Testis (tissue), 2 donors: ENCODE measurements at regions not wholly inside any gene's neighbourhood (a gene's known extent, or its start where the extent isn't known, plus 50 kb on each side); places are given as distances from the start of the nearest gene placed in this dataset.

Source experiments
- DNase-seq: peaks from one replicate; pipeline ENCODE4 v3.0.0-alpha.2; 2019
- H3K27ac ChIP-seq, 2 donors: fragments of 200-600 bp; sonication (generic); one replicate each; pipeline ENCODE4 v1.5.1; 2019
- H3K27me3 ChIP-seq: fragments of 200-600 bp; sonication (generic); one replicate; pipeline ENCODE4 v1.5.1; 2019
- H3K36me3 ChIP-seq: fragments of 200-600 bp; sonication (generic); one replicate; pipeline ENCODE4 v1.5.1; 2017; ENCODE audit warnings: low read depth; ENCODE audit errors: missing control alignments
- H3K4me1 ChIP-seq: fragments of 200-600 bp; sonication (generic); one replicate; pipeline ENCODE4 v1.5.1; 2019
- H3K4me3 ChIP-seq, 2 donors: fragments of 200-600 bp; sonication (generic); one replicate each; pipeline ENCODE4 v1.5.1; 2017 to 2019
- H3K9me3 ChIP-seq: fragments of 200-600 bp; sonication (generic); one replicate; pipeline ENCODE4 v1.5.1; 2017
- POLR2A ChIP-seq: fragments of 450-650 bp; IDR thresholded peaks from one replicate; pipeline ENCODE4 v1.6.1; 2017; ENCODE audit warnings: antibody characterized with exemption, mild to moderate bottlenecking, moderate library complexity
- WGBS, 2 donors: methylation state at CpG; one replicate each; pipeline ENCODE4 v1.1.5; 2018; 5-methylcytosine and 5-hydroxymethylcytosine counted together
- intact Hi-C: fragments of 100-400 bp; cut with DNase I; formaldehyde crosslinking; loops from one replicate; pipeline ENCODE4 v1.15.1; 2023; ENCODE audit warnings: low total_unique reads
- TF ChIP-seq, protein P1 (sequence below), 3 experiments: fragments of 450-650 bp in 2 of 3; fragments of 200-600 bp in 1 of 3; sonication (generic) in 1 of 3; IDR thresholded peaks; one replicate each; pipeline ENCODE4 v1.5.1; 2016 to 2019; ENCODE audit warnings: antibody characterized with exemption in 3 of 3, mild to moderate bottlenecking in 2 of 3, moderate library complexity in 1 of 3

DNA sequence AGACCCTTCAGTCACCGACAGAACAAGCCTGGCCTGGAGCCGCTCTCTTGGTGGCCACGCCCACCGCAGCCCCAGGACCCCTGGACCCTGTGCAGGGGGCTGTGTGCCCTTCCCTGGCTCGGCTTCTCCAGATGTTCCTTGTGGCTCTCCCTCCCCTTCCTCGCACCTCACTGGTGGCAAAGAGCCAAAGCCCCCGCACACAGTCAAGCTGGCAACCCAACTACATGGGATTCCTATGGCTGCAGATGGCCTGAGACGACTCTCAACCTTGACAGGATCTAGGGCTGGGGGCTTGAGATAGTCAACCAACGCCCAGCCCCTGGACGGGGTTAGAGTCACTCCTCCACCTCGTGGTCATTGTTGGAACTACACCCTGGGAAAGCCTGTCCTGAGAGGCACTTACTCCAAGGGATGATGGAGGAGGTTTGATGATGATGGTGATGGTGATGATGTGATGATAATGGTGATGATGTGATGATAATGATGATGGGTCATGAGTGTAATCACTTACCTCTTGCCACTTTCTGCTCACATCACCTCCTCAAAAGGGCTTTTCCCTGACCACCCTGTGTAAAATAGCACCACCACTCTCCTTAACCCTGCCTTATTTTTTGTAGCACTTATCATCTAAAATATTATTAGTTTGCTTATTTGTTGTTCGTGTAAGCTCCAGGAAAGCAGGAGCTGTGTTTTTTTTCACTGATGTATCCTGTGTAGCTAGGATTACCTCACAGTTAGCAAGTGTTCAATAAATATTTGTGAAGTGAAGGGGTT is 278.4 kb downstream of the LRFN2 start:
- H3K27ac ChIP-seq, result no peak overlapping the region
- H3K27me3 ChIP-seq, result no peaks in the 10 kb centered on the region
- H3K9me3 ChIP-seq, result no peaks in the 10 kb centered on the region
- peak; percentile 88 for DNase-seq
- H3K4me3 ChIP-seq, result no peak overlapping the region
- H3K36me3 ChIP-seq, result no peaks in the 10 kb centered on the region
- intact Hi-C loops, result no loop called here
- 0 to 7% methylated on average over 7 to 12 of the region's 12 CpGs for WGBS, 2 donors
- no peak for TF ChIP-seq POLR2A
- TF ChIP-seq, protein P1, sequence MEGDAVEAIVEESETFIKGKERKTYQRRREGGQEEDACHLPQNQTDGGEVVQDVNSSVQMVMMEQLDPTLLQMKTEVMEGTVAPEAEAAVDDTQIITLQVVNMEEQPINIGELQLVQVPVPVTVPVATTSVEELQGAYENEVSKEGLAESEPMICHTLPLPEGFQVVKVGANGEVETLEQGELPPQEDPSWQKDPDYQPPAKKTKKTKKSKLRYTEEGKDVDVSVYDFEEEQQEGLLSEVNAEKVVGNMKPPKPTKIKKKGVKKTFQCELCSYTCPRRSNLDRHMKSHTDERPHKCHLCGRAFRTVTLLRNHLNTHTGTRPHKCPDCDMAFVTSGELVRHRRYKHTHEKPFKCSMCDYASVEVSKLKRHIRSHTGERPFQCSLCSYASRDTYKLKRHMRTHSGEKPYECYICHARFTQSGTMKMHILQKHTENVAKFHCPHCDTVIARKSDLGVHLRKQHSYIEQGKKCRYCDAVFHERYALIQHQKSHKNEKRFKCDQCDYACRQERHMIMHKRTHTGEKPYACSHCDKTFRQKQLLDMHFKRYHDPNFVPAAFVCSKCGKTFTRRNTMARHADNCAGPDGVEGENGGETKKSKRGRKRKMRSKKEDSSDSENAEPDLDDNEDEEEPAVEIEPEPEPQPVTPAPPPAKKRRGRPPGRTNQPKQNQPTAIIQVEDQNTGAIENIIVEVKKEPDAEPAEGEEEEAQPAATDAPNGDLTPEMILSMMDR (IDR thresholded peaks at IDR 0.05), result peak; percentile 89 to 97 (median 92)
- H3K4me1 ChIP-seq, result no peaks in the 10 kb centered on the region

DNA sequence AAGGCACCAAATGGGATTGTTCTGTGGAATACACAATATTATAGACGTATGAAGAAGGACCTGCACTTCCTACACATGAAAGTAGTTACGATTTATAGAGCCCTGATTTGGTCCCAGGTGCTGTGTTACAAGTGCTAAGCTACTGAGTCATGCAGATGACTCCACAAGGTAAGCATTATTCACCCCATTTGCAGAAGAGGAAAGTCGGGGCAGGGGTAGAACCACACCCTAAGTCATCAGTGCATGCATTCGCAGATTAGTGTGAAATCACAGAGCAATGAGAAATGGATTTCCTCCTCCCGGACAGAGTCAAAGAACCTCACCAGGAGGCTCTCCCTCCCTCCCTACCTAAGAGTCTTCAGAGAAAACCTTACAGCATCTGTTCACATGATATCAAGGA is 279.5 kb downstream of the LRFN2 start:
- intact Hi-C loops, result no loop called here
- 47 to 53% methylated on average over 5 of the region's 5 CpGs for WGBS, 2 donors

GRCh38 chr6:40302856-40303454 is 284.2 kb downstream of the LRFN2 start:
- no peaks in the 10 kb centered on the region for H3K4me1 ChIP-seq
- DNase-seq, result no peak
- no peak overlapping the region for H3K27ac ChIP-seq
- intact Hi-C loops, result no loop called here
- H3K36me3 ChIP-seq, result no peaks in the 10 kb centered on the region
- 83 to 84% methylated on average over 8 of the region's 8 CpGs for WGBS, 2 donors
- H3K4me3 ChIP-seq, result no peak overlapping the region
- TF ChIP-seq POLR2A, result no peak
- TF ChIP-seq, protein P1 (IDR thresholded peaks at IDR 0.05), result no peak
- H3K9me3 ChIP-seq, result no peaks in the 10 kb centered on the region
- no peaks in the 10 kb centered on the region for H3K27me3 ChIP-seq

More for the DNA sequence above, 279.5 kb downstream of the LRFN2 start:
- H3K4me1 ChIP-seq, result no peaks in the 10 kb centered on the region
- TF ChIP-seq, protein P1 (IDR thresholded peaks at IDR 0.05), result no peak
- TF ChIP-seq POLR2A, result no peak
- no peaks in the 10 kb centered on the region for H3K27me3 ChIP-seq
- DNase-seq, result no peak
- no peak overlapping the region for H3K4me3 ChIP-seq
- no peaks in the 10 kb centered on the region for H3K36me3 ChIP-seq
- H3K9me3 ChIP-seq, result no peaks in the 10 kb centered on the region
- H3K27ac ChIP-seq, result no peak overlapping the region

DNA sequence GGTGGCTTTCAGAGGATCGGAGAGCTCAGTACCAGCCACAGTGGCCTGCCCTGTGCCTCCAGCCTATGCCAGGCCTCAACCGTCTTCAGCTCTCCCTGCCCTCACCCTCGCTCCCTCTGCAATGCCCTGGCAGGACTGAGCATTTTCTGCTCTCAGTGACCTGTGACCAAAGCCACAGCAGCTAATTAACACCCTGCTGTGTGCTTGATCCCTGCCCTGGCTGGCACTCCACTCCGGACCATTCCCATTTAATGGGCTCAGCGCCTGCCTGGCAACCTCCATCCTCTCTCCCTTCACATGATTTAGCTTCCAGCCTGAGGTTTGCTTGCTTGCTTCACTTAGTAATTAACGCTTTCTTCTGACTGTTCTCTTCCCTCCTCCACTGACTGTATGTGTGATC is 287.5 kb downstream of the LRFN2 start:
- WGBS, 2 donors, result 93 to 96% methylated on average over 6 of the region's 6 CpGs

More for the DNA sequence above, 287.5 kb downstream of the LRFN2 start:
- Histone ChIP-seq H3K9me3 (no peaks in the 10 kb centered on the region), H3K27me3 (no peaks in the 10 kb centered on the region), H3K4me1 (no peaks in the 10 kb centered on the region), H3K4me3 (no peak overlapping the region), H3K27ac (no peak overlapping the region), H3K36me3 (no peaks in the 10 kb centered on the region)
- intact Hi-C loops, result no loop called here
- DNase-seq, result no peak
- TF ChIP-seq POLR2A, result no peak
- TF ChIP-seq, protein P1 (IDR thresholded peaks at IDR 0.05), result no peak
